ENCODE measurements at regions not wholly inside any gene's neighbourhood (a gene's known extent, or its start where the extent isn't known, plus 50 kb on each side); places are given as distances from the start of the nearest gene placed in this dataset.

- TF ChIP-seq CTCF (IDR thresholded peaks at IDR 0.05) = no peak
- TF ChIP-seq POLR2A (IDR thresholded peaks at IDR 0.05) = no peak
Measured at GRCh38 chr18:75958683-75959082, 531.2 kb upstream of the SMIM21 start.
